Vagina (tissue), 2 donors: ENCODE measurements at regions not wholly inside any gene's neighbourhood (a gene's known extent, or its start where the extent isn't known, plus 50 kb on each side); places are given as distances from the start of the nearest gene placed in this dataset.

Source experiments
- CTCF ChIP-seq, 3 experiments: fragments of 450-650 bp in 2 of 3; fragments of 200-600 bp in 1 of 3; sonication (generic) in 1 of 3; IDR thresholded peaks; one replicate each; pipeline ENCODE4 v1.5.1; 2017 to 2019; ENCODE audit warnings: antibody characterized with exemption in 3 of 3, mild to moderate bottlenecking in 2 of 3, moderate library complexity in 2 of 3
- POLR2AphosphoS5 ChIP-seq, 2 donors: sonication (generic); formaldehyde crosslinking; IDR thresholded peaks; one replicate each; pipeline ENCODE4 v1.9.0; 2017; ENCODE audit warnings: antibody characterized with exemption in 2 of 2, mild to moderate bottlenecking in 2 of 2, low read depth in 1 of 2; ENCODE audit not compliant: insufficient read depth in 1 of 2

DNA sequence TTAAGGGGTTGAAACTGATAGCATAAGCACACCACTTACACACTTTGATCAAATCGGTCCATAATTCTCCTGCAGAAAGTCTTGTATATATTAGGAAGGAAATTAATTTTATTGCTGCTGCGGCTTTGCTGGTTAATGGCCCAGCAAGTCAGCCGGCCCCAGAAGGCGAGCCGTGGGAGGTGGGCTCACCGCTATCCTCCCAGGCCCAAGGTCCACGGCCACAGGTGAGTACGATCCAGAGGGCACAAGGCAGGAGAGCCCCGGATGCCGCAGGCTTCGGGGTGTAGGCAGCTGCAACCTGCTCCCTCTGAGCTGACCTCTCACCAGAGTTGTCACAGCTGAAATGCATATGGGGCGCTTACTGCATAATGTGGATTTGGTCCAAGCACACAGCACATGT, 165.7 kb downstream of the TBX5 start:
- TF ChIP-seq CTCF (IDR thresholded peaks at IDR 0.05) (no peak), POLR2AphosphoS5 (IDR thresholded peaks at IDR 0.05; ENCODE audit: insufficient read depth in 1 of 2, low read depth in 1 of 2) (no peak)
